Mucosa of descending colon (tissue), 3 donors: ENCODE measurements at regions not wholly inside any gene's neighbourhood (a gene's known extent, or its start where the extent isn't known, plus 50 kb on each side); places are given as distances from the start of the nearest gene placed in this dataset.
A peak's percentile ranks its signal among the peaks of the same experiment; 100 is the strongest.

ENCODE experiments used
- ATAC-seq: fragments of 200-7000 bp; cut with Tn5 transposase; one replicate; pipeline ENCODE4 v1.9.1; 2020; ENCODE audit warnings: mild to moderate bottlenecking, moderate library complexity
- DNase-seq, 3 donors: peaks; one replicate each; pipeline ENCODE4 v3.0.0-alpha.2; 2020
- H3K36me3 ChIP-seq: fragments of 200-600 bp; one replicate; pipeline ENCODE4 v1.8.0; 2021; ENCODE audit warnings: low read depth, mild to moderate bottlenecking
- H3K4me1 ChIP-seq: fragments of 200-600 bp; one replicate; pipeline ENCODE4 v1.8.0; 2021; ENCODE audit warnings: low read depth, mild to moderate bottlenecking
- H3K4me3 ChIP-seq: fragments of 200-600 bp; one replicate; pipeline ENCODE4 v1.8.0; 2021; ENCODE audit warnings: mild to moderate bottlenecking
- H3K9me3 ChIP-seq: fragments of 200-600 bp; one replicate; pipeline ENCODE4 v1.8.0; 2021; ENCODE audit warnings: mild to moderate bottlenecking
- intact Hi-C, 2 donors: fragments of 100-400 bp; cut with DNase I in 1 of 2; cut with micrococcal nuclease in 1 of 2; formaldehyde crosslinking; loops; one replicate each; pipeline versions ENCODE4 v1.11.0 to v1.11.1; 2022; cut with DNase I, micrococcal nuclease
- TF ChIP-seq, protein P1 (sequence below): fragments of 200-600 bp; IDR thresholded peaks from one replicate; pipeline ENCODE4 v1.8.0; 2022; ENCODE audit warnings: antibody characterized with exemption, mild to moderate bottlenecking
- donor health status: DM: no; HTN: no; CAD: no; lungs with moderate emphysema.
- donor health status: DM: no; HTN: no; CAD: no.
- donor health status: DM: no; HTN: yes; CAD: no.

DNA sequence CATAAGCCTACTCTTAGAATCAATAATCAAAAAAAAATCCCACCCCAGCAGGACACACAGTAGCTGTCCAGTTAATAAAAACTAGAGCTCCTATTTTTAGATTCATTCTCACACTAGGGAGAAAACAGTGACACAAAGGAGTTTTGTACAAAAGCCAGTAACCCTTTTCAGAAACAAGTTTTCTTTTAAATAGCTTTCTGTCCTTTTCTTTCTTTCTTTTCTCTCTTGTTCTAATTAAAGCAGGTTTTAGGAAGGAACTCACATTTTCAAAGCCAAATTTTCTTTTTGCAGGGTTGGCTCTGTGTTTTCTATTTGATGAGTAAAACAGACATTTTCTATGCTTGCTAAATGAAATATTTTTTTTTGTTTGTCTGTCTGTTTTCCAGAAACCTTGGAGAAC lies 1390.7 kb downstream of the FAM181B start:
- Histone ChIP-seq H3K4me1 (no peaks in the 10 kb centered on the region), H3K4me3 (no peak overlapping the region), H3K36me3 (no peaks in the 10 kb centered on the region), H3K9me3 (no peaks in the 10 kb centered on the region)
- intact Hi-C loops: no loop called here
- ATAC-seq (no peak), DNase-seq (no peak)
- TF ChIP-seq, protein P1, sequence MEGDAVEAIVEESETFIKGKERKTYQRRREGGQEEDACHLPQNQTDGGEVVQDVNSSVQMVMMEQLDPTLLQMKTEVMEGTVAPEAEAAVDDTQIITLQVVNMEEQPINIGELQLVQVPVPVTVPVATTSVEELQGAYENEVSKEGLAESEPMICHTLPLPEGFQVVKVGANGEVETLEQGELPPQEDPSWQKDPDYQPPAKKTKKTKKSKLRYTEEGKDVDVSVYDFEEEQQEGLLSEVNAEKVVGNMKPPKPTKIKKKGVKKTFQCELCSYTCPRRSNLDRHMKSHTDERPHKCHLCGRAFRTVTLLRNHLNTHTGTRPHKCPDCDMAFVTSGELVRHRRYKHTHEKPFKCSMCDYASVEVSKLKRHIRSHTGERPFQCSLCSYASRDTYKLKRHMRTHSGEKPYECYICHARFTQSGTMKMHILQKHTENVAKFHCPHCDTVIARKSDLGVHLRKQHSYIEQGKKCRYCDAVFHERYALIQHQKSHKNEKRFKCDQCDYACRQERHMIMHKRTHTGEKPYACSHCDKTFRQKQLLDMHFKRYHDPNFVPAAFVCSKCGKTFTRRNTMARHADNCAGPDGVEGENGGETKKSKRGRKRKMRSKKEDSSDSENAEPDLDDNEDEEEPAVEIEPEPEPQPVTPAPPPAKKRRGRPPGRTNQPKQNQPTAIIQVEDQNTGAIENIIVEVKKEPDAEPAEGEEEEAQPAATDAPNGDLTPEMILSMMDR: no peak

- ATAC-seq (no peak), DNase-seq (no peak)
- Histone ChIP-seq H3K4me3 (no peak overlapping the region), H3K9me3 (no peaks in the 10 kb centered on the region), H3K4me1 (no peaks in the 10 kb centered on the region), H3K36me3 (no peaks in the 10 kb centered on the region)
- TF ChIP-seq, protein P1: no peak
- intact Hi-C loops: no loop called here
Observed at GRCh38 chr11:81340225-81340624, 1393.4 kb downstream of the FAM181B start.

DNA sequence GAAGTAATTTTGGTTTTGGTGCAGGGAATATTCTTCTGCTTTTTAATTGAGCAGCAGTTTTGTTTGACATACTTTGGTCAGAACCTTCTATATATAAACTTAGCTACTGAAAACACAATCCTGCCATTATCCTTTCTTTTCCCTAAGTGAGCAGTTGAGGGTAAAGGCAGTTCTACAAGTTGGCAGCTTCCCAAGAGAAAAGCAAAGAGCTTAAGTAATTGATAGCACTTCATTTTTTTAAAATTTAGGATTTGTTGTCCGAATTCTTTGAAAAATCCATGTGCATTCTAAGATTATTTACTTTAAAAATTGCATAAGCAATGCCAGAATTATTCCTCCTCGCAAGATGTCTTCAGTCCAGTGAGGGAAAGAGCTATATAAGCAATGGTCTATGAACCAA lies 1394.1 kb downstream of the FAM181B start:
- no peak for ATAC-seq

DNA sequence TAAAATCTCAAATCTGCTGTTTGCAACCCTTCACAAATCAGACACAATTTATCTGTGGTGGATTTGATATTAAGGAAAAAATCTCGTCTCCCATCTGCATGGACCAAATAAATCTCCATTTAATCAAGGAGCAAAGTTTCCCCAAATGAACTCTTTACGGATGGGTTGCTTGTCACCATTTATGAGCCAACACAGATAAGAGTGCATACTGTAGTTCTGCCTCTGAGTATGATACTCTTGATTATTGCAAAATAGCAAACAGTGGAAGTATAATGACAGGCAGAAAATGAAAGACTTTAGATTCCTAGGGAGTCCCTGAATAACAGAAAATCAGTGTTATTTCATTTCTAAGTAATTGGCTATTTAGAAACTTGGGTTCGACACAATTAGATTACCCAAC lies 1395.9 kb downstream of the FAM181B start:
- Histone ChIP-seq H3K9me3 (no peaks in the 10 kb centered on the region), H3K36me3 (no peaks in the 10 kb centered on the region), H3K4me1 (no peaks in the 10 kb centered on the region), H3K4me3 (no peak overlapping the region)
- intact Hi-C loops: no loop called here
- DNase-seq (no peak), ATAC-seq (no peak)
- TF ChIP-seq, protein P1: no peak

More for the DNA sequence above, 1394.1 kb downstream of the FAM181B start:
- Histone ChIP-seq H3K4me3 (no peak overlapping the region), H3K36me3 (no peaks in the 10 kb centered on the region), H3K4me1 (no peaks in the 10 kb centered on the region), H3K9me3 (no peaks in the 10 kb centered on the region)
- TF ChIP-seq, protein P1: no peak
- intact Hi-C loops: no loop called here
- DNase-seq: no peak

DNA sequence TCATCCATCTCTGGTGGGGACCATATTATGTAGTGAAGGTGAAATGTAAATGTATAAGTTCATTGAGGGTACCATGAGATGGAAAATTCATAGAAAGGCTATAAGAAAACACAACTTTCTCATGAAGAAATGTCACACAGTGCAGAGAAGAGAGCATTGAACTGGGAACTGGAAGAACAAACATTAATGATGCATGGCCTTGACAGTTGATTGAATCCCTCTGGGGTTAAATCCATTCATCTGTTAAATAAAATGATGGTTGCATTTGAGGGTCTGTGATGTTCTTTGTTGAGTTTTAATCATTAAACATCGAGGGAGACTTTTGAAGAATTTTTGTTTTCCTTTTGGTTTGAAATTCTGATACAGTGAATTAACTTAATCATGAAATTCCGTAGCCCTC lies 1401.4 kb downstream of the FAM181B start:
- TF ChIP-seq, protein P1: no peak
- intact Hi-C loops: no loop called here
- no peaks in the 10 kb centered on the region for H3K36me3 ChIP-seq
- no peaks in the 10 kb centered on the region for H3K4me1 ChIP-seq
- H3K9me3 ChIP-seq: no peaks in the 10 kb centered on the region
- DNase-seq (no peak), ATAC-seq (no peak)
- no peak overlapping the region for H3K4me3 ChIP-seq

DNA sequence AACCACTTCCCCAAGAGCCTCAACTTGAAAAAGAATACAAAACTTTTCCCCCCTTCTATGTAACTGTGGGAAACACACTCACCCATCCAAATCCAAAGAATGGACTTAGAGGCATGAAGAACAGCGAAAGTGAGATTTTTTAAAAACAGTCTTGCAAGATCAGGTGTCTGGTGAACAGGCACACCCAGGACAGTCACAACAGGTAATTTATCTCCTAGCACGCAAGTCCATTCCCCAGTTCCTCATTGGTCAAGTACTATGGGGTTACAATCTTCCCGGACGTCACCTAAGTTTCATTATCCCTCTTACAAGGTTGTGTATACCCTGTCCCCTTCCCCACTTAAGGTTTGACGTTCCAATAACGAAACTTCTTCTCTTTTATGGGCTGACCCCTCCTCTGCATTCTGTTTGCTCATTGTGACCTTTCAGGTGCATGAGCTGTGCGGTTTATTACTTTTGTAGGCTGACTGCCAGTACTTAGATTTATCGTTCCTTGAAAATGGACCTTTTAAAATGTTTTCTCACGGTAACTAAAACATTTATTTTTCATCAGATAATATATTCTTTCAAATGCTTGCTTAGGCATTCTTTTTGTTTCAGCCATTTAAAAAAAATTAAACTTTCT lies 1401.9 kb downstream of the FAM181B start:
- TF ChIP-seq, protein P1: no peak
- Histone ChIP-seq H3K4me3 (no peak overlapping the region), H3K36me3 (no peaks in the 10 kb centered on the region), H3K9me3 (no peaks in the 10 kb centered on the region), H3K4me1 (no peaks in the 10 kb centered on the region)
- DNase-seq (peak in 1 of 3 donors; percentile 11), ATAC-seq (peak; percentile 62)
- intact Hi-C loops: no loop called here
